ENCODE measurements at regions not wholly inside any gene's neighbourhood (a gene's known extent, or its start where the extent isn't known, plus 50 kb on each side); places are given as distances from the start of the nearest gene placed in this dataset.

DNA sequence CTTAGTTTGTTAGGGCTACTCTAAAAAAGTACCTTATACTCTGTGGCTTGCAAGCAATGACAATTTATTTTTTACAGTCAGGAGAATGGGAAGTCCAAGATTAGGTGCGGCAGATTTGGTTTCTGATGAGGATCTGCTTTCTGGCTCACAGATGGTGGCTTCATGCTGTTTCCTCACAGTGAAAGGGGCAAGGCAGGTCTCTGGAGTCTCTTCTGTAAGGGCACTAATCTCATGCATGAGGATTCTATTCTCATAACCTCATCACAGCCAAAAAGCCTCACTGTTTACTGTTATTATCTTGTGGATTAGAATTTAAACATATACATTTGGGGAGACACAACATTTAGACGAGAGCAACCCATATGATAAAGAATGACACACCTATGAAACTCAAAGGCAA is 1957.4 kb upstream of the SEL1L start:
- H3K27me3 ChIP-seq (ENCODE audit: insufficient read depth, low read length) = no peaks in the 10 kb centered on the region
- no peaks in the 10 kb centered on the region for H3K9me2 ChIP-seq (ENCODE audit: low read depth, low read length)
- no peaks in the 10 kb centered on the region for H3K9me3 ChIP-seq (ENCODE audit: low read length)
- no peaks in the 10 kb centered on the region for H3K79me2 ChIP-seq (ENCODE audit: insufficient read depth, low read length)
- no peaks in the 10 kb centered on the region for H3F3A ChIP-seq (ENCODE audit: insufficient read depth, low read length)
- no peak overlapping the region for H3K4me2 ChIP-seq (ENCODE audit: low read length)
- H3K36me3 ChIP-seq (ENCODE audit: insufficient read depth, low read length) = no peaks in the 10 kb centered on the region
- no peak overlapping the region for H3K27ac ChIP-seq (ENCODE audit: low read depth, low read length, poor library complexity, severe bottlenecking)
- TF ChIP-seq EZH2 (IDR thresholded peaks at IDR 0.05; ENCODE audit: borderline replicate concordance, low read length) = no peak
- TF ChIP-seq, protein P1, sequence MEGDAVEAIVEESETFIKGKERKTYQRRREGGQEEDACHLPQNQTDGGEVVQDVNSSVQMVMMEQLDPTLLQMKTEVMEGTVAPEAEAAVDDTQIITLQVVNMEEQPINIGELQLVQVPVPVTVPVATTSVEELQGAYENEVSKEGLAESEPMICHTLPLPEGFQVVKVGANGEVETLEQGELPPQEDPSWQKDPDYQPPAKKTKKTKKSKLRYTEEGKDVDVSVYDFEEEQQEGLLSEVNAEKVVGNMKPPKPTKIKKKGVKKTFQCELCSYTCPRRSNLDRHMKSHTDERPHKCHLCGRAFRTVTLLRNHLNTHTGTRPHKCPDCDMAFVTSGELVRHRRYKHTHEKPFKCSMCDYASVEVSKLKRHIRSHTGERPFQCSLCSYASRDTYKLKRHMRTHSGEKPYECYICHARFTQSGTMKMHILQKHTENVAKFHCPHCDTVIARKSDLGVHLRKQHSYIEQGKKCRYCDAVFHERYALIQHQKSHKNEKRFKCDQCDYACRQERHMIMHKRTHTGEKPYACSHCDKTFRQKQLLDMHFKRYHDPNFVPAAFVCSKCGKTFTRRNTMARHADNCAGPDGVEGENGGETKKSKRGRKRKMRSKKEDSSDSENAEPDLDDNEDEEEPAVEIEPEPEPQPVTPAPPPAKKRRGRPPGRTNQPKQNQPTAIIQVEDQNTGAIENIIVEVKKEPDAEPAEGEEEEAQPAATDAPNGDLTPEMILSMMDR (IDR thresholded peaks at IDR 0.05; ENCODE audit: low read length) = no peak
- no peaks in the 10 kb centered on the region for H4K20me1 ChIP-seq (ENCODE audit: insufficient read depth, low read length)
- no peak overlapping the region for H2AFZ ChIP-seq (ENCODE audit: low read length)
- no peak overlapping the region for H3K4me3 ChIP-seq (ENCODE audit: low read depth, low read length, poor library complexity, severe bottlenecking)
- no peaks in the 10 kb centered on the region for H3K4me1 ChIP-seq (ENCODE audit: insufficient read depth, low read length, severe bottlenecking)
- no peak overlapping the region for H3K9ac ChIP-seq (ENCODE audit: low read length)

DNA sequence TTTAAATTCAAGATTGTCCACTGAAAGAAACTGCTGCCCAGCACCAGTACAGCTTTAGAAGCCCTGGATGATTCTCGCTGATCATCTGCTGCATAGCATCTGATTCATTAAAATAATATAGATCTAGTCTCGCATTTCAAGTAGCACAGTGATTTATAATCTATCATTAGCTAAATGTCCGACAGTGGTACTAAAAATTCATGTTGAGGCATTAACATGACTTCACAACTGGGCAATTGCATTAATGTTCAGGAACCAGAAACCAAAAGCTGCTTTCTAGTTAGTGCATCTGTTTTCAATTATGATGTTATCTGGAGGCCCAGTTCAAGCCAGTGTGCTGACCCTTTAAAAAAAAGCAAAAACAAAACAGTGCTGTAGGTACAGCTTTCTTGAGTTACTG is 1987.2 kb upstream of the SEL1L start:
- H3K9me3 ChIP-seq (ENCODE audit: low read length) = no peaks in the 10 kb centered on the region
- H3K9me2 ChIP-seq (ENCODE audit: low read depth, low read length) = no peaks in the 10 kb centered on the region
- no peaks in the 10 kb centered on the region for H3K27me3 ChIP-seq (ENCODE audit: insufficient read depth, low read length)
- no peaks in the 10 kb centered on the region for H3K36me3 ChIP-seq (ENCODE audit: insufficient read depth, low read length)
- H4K20me1 ChIP-seq (ENCODE audit: insufficient read depth, low read length) = no peaks in the 10 kb centered on the region
- no peak for TF ChIP-seq EZH2 (IDR thresholded peaks at IDR 0.05; ENCODE audit: borderline replicate concordance, low read length)
- TF ChIP-seq, protein P1 (IDR thresholded peaks at IDR 0.05; ENCODE audit: low read length) = no peak
- no peaks in the 10 kb centered on the region for H3K4me1 ChIP-seq (ENCODE audit: insufficient read depth, low read length, severe bottlenecking)
- no peak overlapping the region for H2AFZ ChIP-seq (ENCODE audit: low read length)
- H3K9ac ChIP-seq (ENCODE audit: low read length) = no peak overlapping the region
- H3K79me2 ChIP-seq (ENCODE audit: insufficient read depth, low read length) = no peaks in the 10 kb centered on the region
- no peak overlapping the region for H3K4me3 ChIP-seq (ENCODE audit: low read depth, low read length, poor library complexity, severe bottlenecking)
- no peaks in the 10 kb centered on the region for H3F3A ChIP-seq (ENCODE audit: insufficient read depth, low read length)
- H3K4me2 ChIP-seq (ENCODE audit: low read length) = no peak overlapping the region
- H3K27ac ChIP-seq (ENCODE audit: low read depth, low read length, poor library complexity, severe bottlenecking) = no peak overlapping the region

DNA sequence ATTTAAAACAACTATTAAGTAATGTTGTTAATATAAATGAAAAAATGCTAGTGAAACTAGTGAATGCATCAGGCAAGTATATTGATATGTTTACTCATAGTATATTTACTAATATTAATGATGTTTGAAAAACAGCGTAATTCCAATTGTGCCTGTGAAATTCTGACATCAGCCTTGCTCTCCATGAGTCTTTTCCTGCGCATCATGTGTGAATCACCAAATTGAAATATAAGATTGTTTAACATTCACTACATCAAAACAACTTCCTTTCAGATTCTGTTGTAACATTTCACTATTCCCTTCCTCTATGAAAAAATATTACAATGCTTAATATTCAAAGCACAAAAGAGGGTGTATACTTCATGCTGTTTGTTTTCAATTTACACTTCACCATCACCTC is 1995.9 kb upstream of the SEL1L start:
- H3K9me2 ChIP-seq (ENCODE audit: low read depth, low read length) = no peaks in the 10 kb centered on the region
- H3K79me2 ChIP-seq (ENCODE audit: insufficient read depth, low read length) = no peaks in the 10 kb centered on the region
- no peaks in the 10 kb centered on the region for H3K27me3 ChIP-seq (ENCODE audit: insufficient read depth, low read length)
- H4K20me1 ChIP-seq (ENCODE audit: insufficient read depth, low read length) = no peaks in the 10 kb centered on the region
- no peak overlapping the region for H3K4me3 ChIP-seq (ENCODE audit: low read depth, low read length, poor library complexity, severe bottlenecking)
- no peak for TF ChIP-seq EZH2 (IDR thresholded peaks at IDR 0.05; ENCODE audit: borderline replicate concordance, low read length)
- TF ChIP-seq, protein P1 (IDR thresholded peaks at IDR 0.05; ENCODE audit: low read length) = no peak
- no peaks in the 10 kb centered on the region for H3F3A ChIP-seq (ENCODE audit: insufficient read depth, low read length)
- H3K4me2 ChIP-seq (ENCODE audit: low read length) = no peak overlapping the region
- H3K27ac ChIP-seq (ENCODE audit: low read depth, low read length, poor library complexity, severe bottlenecking) = no peak overlapping the region
- H3K36me3 ChIP-seq (ENCODE audit: insufficient read depth, low read length) = no peaks in the 10 kb centered on the region
- no peaks in the 10 kb centered on the region for H3K4me1 ChIP-seq (ENCODE audit: insufficient read depth, low read length, severe bottlenecking)
- no peak overlapping the region for H3K9ac ChIP-seq (ENCODE audit: low read length)
- no peaks in the 10 kb centered on the region for H3K9me3 ChIP-seq (ENCODE audit: low read length)
- no peak overlapping the region for H2AFZ ChIP-seq (ENCODE audit: low read length)
